ENCODE measurements at regions not wholly inside any gene's neighbourhood (a gene's known extent, or its start where the extent isn't known, plus 50 kb on each side); places are given as distances from the start of the nearest gene placed in this dataset.

DNA sequence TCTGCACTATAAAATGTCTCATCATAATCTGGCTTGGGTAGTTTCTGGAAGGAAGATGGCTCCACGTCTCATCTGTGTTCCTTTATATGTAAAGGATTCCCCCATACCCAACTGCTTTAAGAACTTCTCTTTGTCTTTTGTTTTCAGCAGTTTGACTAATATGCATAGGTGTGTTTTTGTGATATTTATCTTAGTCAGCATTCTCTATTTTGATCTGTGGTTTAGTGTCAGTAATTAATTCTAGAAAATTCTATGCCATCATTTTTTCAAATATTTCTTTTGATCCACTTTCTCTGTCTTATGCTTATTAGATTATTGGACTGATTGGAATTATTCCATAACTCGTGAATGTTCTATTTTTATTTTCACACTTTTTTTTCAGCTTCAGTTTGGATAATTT, 286.3 kb upstream of the THRB start:
- no peaks in the 10 kb centered on the region for H3K27me3 ChIP-seq (ENCODE audit: control insufficient read depth, insufficient read depth, low read length)
- no peaks in the 10 kb centered on the region for H3K9me1 ChIP-seq (ENCODE audit: insufficient read depth, low read length)
- H3K14ac ChIP-seq (replicated peaks; ENCODE audit: low read depth, low read length): no peak overlapping the region
- BruUV-seq (replicated peaks): no TSS peak
- ChIA-PET CTCF (no interaction called here), POLR2A (ENCODE audit: unreplicated experiment) (no interaction called here)
- no peaks in the 10 kb centered on the region for H3K4me1 ChIP-seq (ENCODE audit: control insufficient read depth, insufficient read depth, low read length)
- no peak overlapping the region for H3K4me3 ChIP-seq (ENCODE audit: insufficient read depth, low read depth, low read length)
- no peak overlapping the region for H4K91ac ChIP-seq (ENCODE audit: insufficient read depth, low read depth, low read length)
- H3K27ac ChIP-seq (ENCODE audit: insufficient read depth, low read length): no peak overlapping the region
- dilution Hi-C loops (cut with HindIII; ENCODE audit: low sequenced_read_pairs, unreplicated experiment): no loop called here
- no peak overlapping the region for H2BK20ac ChIP-seq (ENCODE audit: low read depth, low read length)
- WGBS, 2 experiments (ENCODE audit: extremely low coverage in 2 of 2, insufficient read length in 1 of 2): no CpG with 5 or more reads among the region's 2 CpGs
- TF ChIP-seq POLR2A (IDR thresholded peaks at IDR 0.05; ENCODE audit: low read depth, low read length) (no peak), MAFK (IDR thresholded peaks at IDR 0.05; ENCODE audit: low read depth, low read length) (peak; percentile 80), RAD21 (IDR thresholded peaks at IDR 0.05; ENCODE audit: low read length) (no peak), MXI1 (IDR thresholded peaks at IDR 0.05; ENCODE audit: borderline replicate concordance, low read depth, low read length) (no peak)
- TF ChIP-seq, protein P1, sequence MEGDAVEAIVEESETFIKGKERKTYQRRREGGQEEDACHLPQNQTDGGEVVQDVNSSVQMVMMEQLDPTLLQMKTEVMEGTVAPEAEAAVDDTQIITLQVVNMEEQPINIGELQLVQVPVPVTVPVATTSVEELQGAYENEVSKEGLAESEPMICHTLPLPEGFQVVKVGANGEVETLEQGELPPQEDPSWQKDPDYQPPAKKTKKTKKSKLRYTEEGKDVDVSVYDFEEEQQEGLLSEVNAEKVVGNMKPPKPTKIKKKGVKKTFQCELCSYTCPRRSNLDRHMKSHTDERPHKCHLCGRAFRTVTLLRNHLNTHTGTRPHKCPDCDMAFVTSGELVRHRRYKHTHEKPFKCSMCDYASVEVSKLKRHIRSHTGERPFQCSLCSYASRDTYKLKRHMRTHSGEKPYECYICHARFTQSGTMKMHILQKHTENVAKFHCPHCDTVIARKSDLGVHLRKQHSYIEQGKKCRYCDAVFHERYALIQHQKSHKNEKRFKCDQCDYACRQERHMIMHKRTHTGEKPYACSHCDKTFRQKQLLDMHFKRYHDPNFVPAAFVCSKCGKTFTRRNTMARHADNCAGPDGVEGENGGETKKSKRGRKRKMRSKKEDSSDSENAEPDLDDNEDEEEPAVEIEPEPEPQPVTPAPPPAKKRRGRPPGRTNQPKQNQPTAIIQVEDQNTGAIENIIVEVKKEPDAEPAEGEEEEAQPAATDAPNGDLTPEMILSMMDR (conservative IDR thresholded peaks at IDR 0.05; ENCODE audit: low read depth, low read length): no peak
- no peaks in the 10 kb centered on the region for H3K79me1 ChIP-seq (ENCODE audit: low read depth in 1 of 2, low read length in 2 of 2)
- no peak overlapping the region for H3K56ac ChIP-seq (ENCODE audit: extremely low read depth, insufficient read depth, low read length)
- no peak overlapping the region for H4K8ac ChIP-seq (ENCODE audit: low read depth in 2 of 2, low read length in 2 of 2)
- no peak overlapping the region for H2AK9ac ChIP-seq (replicated peaks; ENCODE audit: low read depth, low read length, poor library complexity)
- no peak overlapping the region for H2BK120ac ChIP-seq (ENCODE audit: low read depth, low read length)
- 0 out of 2 replicates have a peak, but pooled peaks cover 3% of the 10 kb centered on the region for H3K9me3 ChIP-seq (ENCODE audit: control insufficient read depth, insufficient read depth, low read length)
- ATAC-seq (ENCODE audit: low read depth) (no peak), DNase-seq (no peak)
- H3K4me2 ChIP-seq (ENCODE audit: low read depth, low read length): no peak overlapping the region
- no peak overlapping the region for H2BK15ac ChIP-seq (ENCODE audit: low read depth, low read length)
- no peak overlapping the region for H2BK5ac ChIP-seq (ENCODE audit: low read depth, low read length, poor library complexity, severe bottlenecking)
- in situ Hi-C loops (cut with MboI; ENCODE audit: low sequenced_read_pairs): no loop called here
- H3K36me3 ChIP-seq (ENCODE audit: control insufficient read depth, insufficient read depth, low read length): no peaks in the 10 kb centered on the region
- intact Hi-C loops (cut with micrococcal nuclease): no loop called here
- no peaks in the 10 kb centered on the region for H4K20me1 ChIP-seq (ENCODE audit: insufficient read depth, low read length)
- H3K18ac ChIP-seq (ENCODE audit: low read depth, low read length): no peak overlapping the region
- H2AFZ ChIP-seq (replicated peaks; ENCODE audit: low read length, poor library complexity): no peak overlapping the region
- no peak overlapping the region for H4K5ac ChIP-seq (ENCODE audit: low read depth, low read length)
- H3K23ac ChIP-seq (ENCODE audit: low read depth, low read length): no peak overlapping the region
- H2AK5ac ChIP-seq (ENCODE audit: low read depth, low read length): no peak overlapping the region
- no peak overlapping the region for H3K9ac ChIP-seq (ENCODE audit: low read depth, low read length)
- H3K4ac ChIP-seq (ENCODE audit: low read depth, low read length): no peak overlapping the region
